GM18507 (cell line): ENCODE measurements at regions not wholly inside any gene's neighbourhood (a gene's known extent, or its start where the extent isn't known, plus 50 kb on each side); places are given as distances from the start of the nearest gene placed in this dataset.
"Not testable (repeated sequence)": the region's sequence is repeated elsewhere in the genome, so short reads cannot be mapped to it uniquely, and the experiment has no call there.

Experiments
- DNase-seq: peaks from one replicate; pipeline ENCODE4 v3.0.0; 2011; ENCODE audit warnings: low read depth; ENCODE audit not compliant: insufficient read length; ENCODE audit errors: extremely low spot score
- FAIRE-seq: peaks from 2 replicates; lab custom pipeline; 2011; peaks lifted over from hg19 to GRCh38; lab: Jason Lieb, UNC

- no peak for FAIRE-seq
These were observed 80.5 kb upstream of the PRKG1 start for GRCh38 chr10:50993771-50994251.

DNA sequence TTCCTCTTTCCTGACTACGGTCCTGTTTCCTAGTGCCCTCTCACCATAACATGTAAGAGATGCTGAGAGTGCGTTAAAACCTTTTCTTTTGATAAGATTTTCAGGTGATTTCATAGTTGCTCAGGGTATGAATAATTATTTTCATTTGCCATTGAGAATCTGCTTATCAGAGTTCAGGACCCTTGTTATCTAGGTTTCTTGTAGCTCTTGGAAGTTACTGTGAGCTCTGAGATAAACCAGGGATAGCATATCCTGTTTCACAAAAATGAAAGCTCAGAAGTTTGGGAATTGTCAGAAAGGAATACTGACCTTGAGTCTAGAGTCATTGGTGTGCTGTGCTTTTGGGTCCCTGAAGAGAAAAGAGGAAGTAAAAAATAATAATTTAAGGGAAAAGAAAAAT lies 76.8 kb upstream of the PRKG1 start:
- FAIRE-seq (no peak), DNase-seq (no peak)

More at GRCh38 chr10:50993771-50994251, 80.5 kb upstream of the PRKG1 start:
- DNase-seq, result no peak

GRCh38 chr10:50999163-50999562 lies 75.1 kb upstream of the PRKG1 start:
- FAIRE-seq, result no peak
- no peak for DNase-seq

GRCh38 chr10:51000164-51000563 lies 74.1 kb upstream of the PRKG1 start:
- DNase-seq, result no peak
- no peak for FAIRE-seq

GRCh38 chr10:51000976-51001375 lies 73.3 kb upstream of the PRKG1 start:
- DNase-seq, result no peak
- no peak for FAIRE-seq

DNA sequence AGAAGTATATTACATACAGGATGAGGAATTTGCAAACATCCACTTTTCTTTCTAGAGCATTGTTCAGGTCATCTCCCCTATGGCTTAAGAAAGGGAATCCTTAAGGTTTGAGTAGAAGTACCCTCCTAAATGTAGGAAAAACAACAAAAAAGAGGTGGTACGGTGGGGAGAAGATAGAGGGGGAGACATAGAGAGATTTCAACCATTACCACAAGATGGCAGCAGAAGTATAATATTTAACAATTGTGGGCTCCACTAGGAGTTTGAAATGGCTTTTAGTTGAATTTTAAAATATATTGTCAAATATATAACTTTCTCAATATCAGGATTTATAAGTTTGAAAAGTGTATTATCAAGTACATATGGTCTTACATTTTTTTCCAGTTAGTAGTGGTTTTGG lies 72.7 kb upstream of the PRKG1 start:
- FAIRE-seq (peak; percentile 45), DNase-seq (no peak)

- DNase-seq (no peak), FAIRE-seq (no peak)
These were observed 71.8 kb upstream of the PRKG1 start for GRCh38 chr10:51002469-51002868.

DNA sequence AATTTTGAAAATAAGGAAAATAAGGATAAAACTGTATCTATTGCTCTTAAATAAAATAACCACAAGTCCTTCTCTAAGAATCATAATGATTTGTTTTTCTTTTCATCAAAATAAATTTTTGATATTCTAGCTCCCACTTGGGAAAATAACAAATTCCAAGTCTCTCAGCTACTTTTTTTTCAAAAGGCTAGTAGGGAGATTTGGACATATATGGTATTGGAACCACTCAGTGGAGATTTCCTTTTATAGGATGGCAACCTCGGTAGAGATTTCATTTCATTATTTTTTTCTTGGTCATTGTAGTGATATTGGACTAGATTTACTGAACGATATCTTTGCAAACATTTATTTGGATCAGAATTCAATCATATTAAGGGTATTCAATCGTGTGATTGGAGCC lies 69.5 kb upstream of the PRKG1 start:
- DNase-seq (no peak), FAIRE-seq (no peak)

- FAIRE-seq (no peak), DNase-seq (no peak)
These were observed 68.7 kb upstream of the PRKG1 start for GRCh38 chr10:51005551-51005950.

- DNase-seq, result no peak
- no peak for FAIRE-seq
These were observed 67.6 kb upstream of the PRKG1 start for GRCh38 chr10:51006686-51007085.

DNA sequence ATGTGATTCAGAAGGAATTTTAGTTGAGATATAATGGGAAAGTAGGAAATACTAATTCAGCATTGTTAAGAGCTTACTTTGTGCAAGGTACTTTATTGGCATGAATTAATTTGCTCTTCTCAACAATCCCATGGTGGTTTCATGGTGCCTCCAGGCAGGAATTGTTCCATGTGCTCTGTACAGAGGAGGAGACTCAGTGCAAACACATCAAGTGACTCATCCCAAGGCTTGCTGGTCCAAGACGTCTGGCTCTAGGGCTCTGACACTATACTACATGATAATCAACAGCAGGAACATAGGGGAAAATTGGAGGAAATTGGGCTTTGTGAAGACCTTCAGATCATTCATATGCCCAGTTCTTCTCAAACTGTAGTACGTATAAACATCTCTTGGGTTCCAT lies 66.5 kb upstream of the PRKG1 start:
- no peak for DNase-seq
- no peak for FAIRE-seq

- DNase-seq (no peak), FAIRE-seq (no peak)
These were observed 65.9 kb upstream of the PRKG1 start for GRCh38 chr10:51008346-51008745.

DNA sequence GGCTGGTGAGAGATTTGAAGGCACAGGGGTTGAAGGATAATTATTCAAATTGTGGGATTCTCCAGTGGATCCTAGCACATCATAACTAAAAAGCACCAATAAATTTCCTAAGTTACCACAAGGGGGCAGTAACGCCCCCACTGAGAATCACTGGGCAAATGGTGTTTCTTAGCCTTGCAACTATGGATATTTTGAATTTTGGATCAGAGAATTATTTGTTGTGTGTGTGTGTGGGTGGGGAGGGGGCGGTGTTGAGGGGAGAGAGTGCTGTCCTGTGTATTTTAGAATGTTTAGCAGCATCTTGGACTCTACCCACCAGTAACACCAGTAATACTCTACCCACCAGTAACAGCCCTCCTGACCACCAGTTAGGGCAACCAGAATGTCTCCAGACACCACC lies 63.3 kb upstream of the PRKG1 start:
- DNase-seq (peak; percentile 8), FAIRE-seq (peak; percentile 74)

DNA sequence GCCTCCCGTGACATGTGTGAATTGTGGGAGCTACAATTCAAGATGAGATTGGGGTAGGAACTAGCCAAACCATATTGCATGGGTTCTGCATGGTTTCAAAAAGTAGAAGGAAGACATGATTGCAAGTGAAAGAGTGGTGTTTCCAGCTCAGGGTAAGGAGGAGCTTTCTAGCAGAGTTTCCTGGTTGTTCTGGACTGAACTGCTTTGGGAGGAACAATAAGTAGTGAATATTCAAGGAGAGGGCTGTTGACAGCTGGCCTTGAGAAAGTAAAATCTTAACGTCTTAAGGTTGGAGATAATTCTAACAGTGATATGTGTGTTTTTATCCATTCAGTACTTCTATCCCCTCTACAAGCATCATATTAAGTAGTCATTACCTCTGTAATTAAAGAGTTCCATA lies 62.2 kb upstream of the PRKG1 start:
- FAIRE-seq, result no peak

DNA sequence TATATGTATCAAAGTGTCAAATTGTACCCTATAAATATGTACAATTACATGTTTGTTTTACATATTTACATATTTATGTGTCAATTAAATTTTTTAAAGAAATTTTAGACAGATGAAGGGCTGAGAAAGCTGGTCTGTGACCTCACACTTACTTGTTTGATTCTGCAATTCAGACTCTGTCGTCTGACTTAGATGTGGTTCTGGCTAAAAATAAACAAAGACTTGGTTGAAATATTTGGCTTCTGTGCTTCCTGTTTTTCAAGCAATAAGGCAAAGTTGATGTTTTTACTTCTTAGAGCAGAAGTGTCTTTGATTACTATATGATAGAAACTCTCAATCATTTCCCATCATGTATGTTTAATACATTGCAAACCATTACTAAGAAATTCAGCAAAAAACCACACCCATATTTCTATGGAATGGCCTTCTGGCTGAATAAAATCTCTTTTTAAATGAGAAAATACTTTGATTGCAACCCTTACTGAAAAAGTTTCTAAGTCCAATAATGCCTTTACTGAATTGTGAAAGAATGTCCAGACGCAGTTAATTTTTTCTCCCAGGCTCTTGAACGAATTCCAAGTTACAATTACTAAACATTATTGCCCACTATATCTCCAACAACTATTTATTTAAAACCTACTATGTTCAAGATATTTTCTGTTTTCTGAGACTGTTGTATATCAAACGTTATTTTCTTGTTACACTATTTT lies 59.5 kb upstream of the PRKG1 start:
- FAIRE-seq (no peak), DNase-seq (no peak)

More for the DNA sequence above, 62.2 kb upstream of the PRKG1 start:
- DNase-seq, result no peak

GRCh38 chr10:51015390-51015754 lies 58.9 kb upstream of the PRKG1 start:
- DNase-seq, FAIRE-seq: not testable (repeated sequence)

GRCh38 chr10:51020200-51020599 lies 54.1 kb upstream of the PRKG1 start:
- DNase-seq, result no peak
- no peak for FAIRE-seq

- FAIRE-seq, result no peak
These were observed 51.2 kb upstream of the PRKG1 start for GRCh38 chr10:51022933-51023585.

GRCh38 chr10:51023636-51024035 lies 50.7 kb upstream of the PRKG1 start:
- DNase-seq (no peak), FAIRE-seq (no peak)

More at GRCh38 chr10:51022933-51023585, 51.2 kb upstream of the PRKG1 start:
- no peak for DNase-seq
